SU-DHL-6 (cell line): ENCODE measurements at regions not wholly inside any gene's neighbourhood (a gene's known extent, or its start where the extent isn't known, plus 50 kb on each side); places are given as distances from the start of the nearest gene placed in this dataset.
"Not testable (repeated sequence)": the region's sequence is repeated elsewhere in the genome, so short reads cannot be mapped to it uniquely, and the experiment has no call there.

Experiments used
- CTCF ChIP-seq: fragments of 200-600 bp; sonication (generic); IDR thresholded peaks from one replicate; pipeline ENCODE4 v1.5.1; 2017; ENCODE audit warnings: antibody characterized with exemption, mild to moderate bottlenecking, low read length, moderate library complexity; ENCODE audit not compliant: insufficient read depth, poor library complexity, severe bottlenecking
- EZH2phosphoT487 ChIP-seq: fragments of 200-600 bp; sonication (generic), shearing (Covaris generic); conservative IDR thresholded peaks from 2 replicates; pipeline ENCODE4 v1.6.1; 2018; ENCODE audit warnings: mild to moderate bottlenecking, antibody characterized with exemption, low read length, moderate library complexity, mixed read lengths

GRCh38 chrX:63218202-63218601 lies 132.9 kb downstream of the SPIN4 start:
- not testable (repeated sequence) for TF ChIP-seq CTCF, EZH2phosphoT487
